Fibroblast of mammary gland (primary cell): ENCODE measurements at regions not wholly inside any gene's neighbourhood (a gene's known extent, or its start where the extent isn't known, plus 50 kb on each side); places are given as distances from the start of the nearest gene placed in this dataset.

Experiments
- DNase-seq: peaks from one replicate; pipeline ENCODE4 v3.0.0-alpha.2; 2010; ENCODE audit warnings: low read depth
- H3K4me3 ChIP-seq: 2 replicates; pipeline ENCODE4 v1.5.1; 2011; ENCODE audit warnings: low read depth, mild to moderate bottlenecking, low read length, moderate library complexity; ENCODE audit not compliant: control insufficient read depth
- CTCF ChIP-seq: conservative IDR thresholded peaks from 2 replicates; pipeline ENCODE4 v1.5.1; 2011; ENCODE audit warnings: low read depth, low read length, inconsistent platforms; ENCODE audit not compliant: control insufficient read depth, insufficient read depth

- H3K4me3 ChIP-seq = no peak overlapping the region
- TF ChIP-seq CTCF = no peak
- DNase-seq = no peak
Measured at GRCh38 chr5:162301356-162301755, 233.8 kb downstream of the GABRG2 start.

GRCh38 chr5:162323466-162323865 lies 255.9 kb downstream of the GABRG2 start:
- DNase-seq = no peak

GRCh38 chr5:162324328-162324727 lies 256.8 kb downstream of the GABRG2 start:
- no peak overlapping the region for H3K4me3 ChIP-seq
- TF ChIP-seq CTCF = no peak
- no peak for DNase-seq

More at GRCh38 chr5:162323466-162323865, 255.9 kb downstream of the GABRG2 start:
- no peak for TF ChIP-seq CTCF
- no peak overlapping the region for H3K4me3 ChIP-seq

GRCh38 chr5:162325143-162325727 lies 257.7 kb downstream of the GABRG2 start:
- no peak overlapping the region for H3K4me3 ChIP-seq
- DNase-seq = no peak
- TF ChIP-seq CTCF = no peak

- no peak overlapping the region for H3K4me3 ChIP-seq
- no peak for TF ChIP-seq CTCF
Measured at GRCh38 chr5:162334944-162335343, 267.4 kb downstream of the GABRG2 start.

GRCh38 chr5:162360373-162360931 lies 292.9 kb downstream of the GABRG2 start:
- no peak for TF ChIP-seq CTCF
- DNase-seq = no peak
- H3K4me3 ChIP-seq = no peak overlapping the region

More at GRCh38 chr5:162334944-162335343, 267.4 kb downstream of the GABRG2 start:
- DNase-seq = no peak
